SJSA1 (cell line): ENCODE measurements at regions not wholly inside any gene's neighbourhood (a gene's known extent, or its start where the extent isn't known, plus 50 kb on each side); places are given as distances from the start of the nearest gene placed in this dataset.

Experiments
- DNase-seq, 2 experiments: peaks; one replicate each; pipeline ENCODE4 v3.0.0-alpha.2; 2015 to 2020; ENCODE audit warnings: low spot score in 2 of 2, low read depth in 1 of 2
- H3K27ac ChIP-seq: fragments of 250-450 bp; sonication (Bioruptor Pico); 2 replicates; pipeline ENCODE4 v1.5.1; 2020; ENCODE audit warnings: mild to moderate bottlenecking, moderate library complexity
- H3K27me3 ChIP-seq: fragments of 250-450 bp; sonication (Bioruptor Pico); replicated peaks from 2 replicates; pipeline ENCODE4 v1.5.1; 2020; ENCODE audit warnings: mild to moderate bottlenecking, moderate library complexity
- H3K36me3 ChIP-seq: fragments of 250-450 bp; sonication (Bioruptor Pico); 2 replicates; pipeline ENCODE4 v1.5.1; 2020; ENCODE audit warnings: mild to moderate bottlenecking
- H3K4me1 ChIP-seq: fragments of 250-450 bp; sonication (Bioruptor Pico); replicated peaks from 2 replicates; pipeline ENCODE4 v1.6.1; 2021; ENCODE audit warnings: mild to moderate bottlenecking
- H3K4me3 ChIP-seq: fragments of 250-450 bp; sonication (Bioruptor Pico); 2 replicates; pipeline ENCODE4 v1.5.1; 2020; ENCODE audit warnings: mild to moderate bottlenecking
- H3K9me3 ChIP-seq: fragments of 250-450 bp; sonication (Bioruptor Pico); replicated peaks from 2 replicates; pipeline ENCODE4 v1.5.1; 2020; ENCODE audit warnings: mild to moderate bottlenecking

DNA sequence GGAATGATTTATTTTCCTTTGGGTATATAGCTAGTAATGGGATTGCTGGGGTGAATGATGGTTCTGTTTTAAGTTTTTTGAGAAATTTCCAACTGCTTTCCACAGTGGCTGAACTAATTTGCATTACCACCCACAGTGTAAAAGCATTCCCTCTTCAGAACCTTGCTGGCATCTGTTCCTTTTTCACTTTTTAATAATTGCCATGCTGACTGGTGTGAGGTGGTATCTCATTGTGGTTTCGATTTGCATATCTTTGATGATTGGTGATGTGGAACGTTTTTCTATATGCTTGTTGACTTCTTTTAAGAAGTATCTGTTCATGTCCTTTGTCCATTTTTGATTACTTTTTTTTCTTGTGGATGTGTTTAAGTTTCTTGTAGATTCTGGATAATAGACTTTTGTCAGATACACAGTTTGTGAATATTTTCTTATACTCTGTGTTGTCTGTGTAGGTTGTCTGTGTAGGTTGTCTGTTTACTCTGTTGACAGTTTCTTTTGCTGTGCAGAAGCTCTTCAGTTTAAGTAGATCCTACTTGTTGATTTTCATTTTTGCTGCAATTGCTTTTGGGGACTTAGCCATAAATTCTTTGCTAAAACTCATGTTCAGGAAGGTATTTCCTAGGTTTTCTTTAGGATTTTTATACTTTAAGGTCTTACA lies 291.8 kb upstream of the DDI1 start:
- Histone ChIP-seq H3K4me1 (no peaks in the 10 kb centered on the region), H3K27me3 (no peaks in the 10 kb centered on the region), H3K27ac (no peak overlapping the region), H3K9me3 (no peaks in the 10 kb centered on the region), H3K4me3 (no peak overlapping the region), H3K36me3 (no peaks in the 10 kb centered on the region)
- no peak for DNase-seq

DNA sequence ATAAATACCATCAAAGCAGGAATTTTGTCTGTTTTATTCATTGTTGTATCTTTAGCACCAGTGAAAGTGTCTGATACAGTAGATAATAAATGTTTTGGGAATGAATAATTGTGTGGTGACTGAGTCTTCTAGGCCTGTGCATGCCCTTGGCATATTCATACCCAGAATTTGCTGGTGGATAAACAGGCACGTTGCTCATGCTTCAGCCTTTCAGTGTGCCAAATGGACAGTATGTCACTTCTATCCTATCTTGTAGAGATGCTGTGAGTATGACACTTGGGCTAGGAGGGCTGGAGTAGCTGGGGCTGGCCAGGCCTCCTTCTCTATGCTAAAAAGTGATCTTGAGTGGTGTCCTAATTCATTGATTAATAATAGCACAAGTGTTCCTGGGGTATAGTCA lies 287.3 kb upstream of the DDI1 start:
- no peaks in the 10 kb centered on the region for H3K9me3 ChIP-seq
- no peak for DNase-seq
- no peak overlapping the region for H3K4me3 ChIP-seq
- no peaks in the 10 kb centered on the region for H3K27me3 ChIP-seq
- H3K4me1 ChIP-seq, result no peaks in the 10 kb centered on the region
- no peaks in the 10 kb centered on the region for H3K36me3 ChIP-seq
- H3K27ac ChIP-seq, result no peak overlapping the region

DNA sequence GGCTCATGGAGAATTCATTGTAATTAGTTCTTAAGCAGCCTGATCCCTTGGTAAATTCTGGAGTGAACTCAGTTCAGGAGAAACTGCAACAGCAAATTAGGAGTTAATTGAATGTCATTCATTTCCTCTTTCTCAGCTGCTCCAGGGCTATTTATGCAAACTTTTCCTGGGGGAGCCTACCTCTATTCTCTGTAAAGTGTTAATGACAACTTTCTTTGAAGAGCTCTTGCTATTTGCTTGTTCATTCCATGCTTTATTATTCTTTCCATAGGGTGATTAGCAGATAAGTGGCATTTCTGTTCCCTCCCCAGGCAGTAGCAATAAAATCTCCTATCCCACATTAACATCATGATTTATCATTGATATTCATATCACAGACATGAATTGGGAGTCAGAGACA lies 267.6 kb upstream of the DDI1 start:
- no peak overlapping the region for H3K4me3 ChIP-seq
- H3K9me3 ChIP-seq, result no peaks in the 10 kb centered on the region
- no peak overlapping the region for H3K27ac ChIP-seq
- no peaks in the 10 kb centered on the region for H3K36me3 ChIP-seq
- DNase-seq, result no peak
- no peaks in the 10 kb centered on the region for H3K27me3 ChIP-seq
- H3K4me1 ChIP-seq, result no peaks in the 10 kb centered on the region

DNA sequence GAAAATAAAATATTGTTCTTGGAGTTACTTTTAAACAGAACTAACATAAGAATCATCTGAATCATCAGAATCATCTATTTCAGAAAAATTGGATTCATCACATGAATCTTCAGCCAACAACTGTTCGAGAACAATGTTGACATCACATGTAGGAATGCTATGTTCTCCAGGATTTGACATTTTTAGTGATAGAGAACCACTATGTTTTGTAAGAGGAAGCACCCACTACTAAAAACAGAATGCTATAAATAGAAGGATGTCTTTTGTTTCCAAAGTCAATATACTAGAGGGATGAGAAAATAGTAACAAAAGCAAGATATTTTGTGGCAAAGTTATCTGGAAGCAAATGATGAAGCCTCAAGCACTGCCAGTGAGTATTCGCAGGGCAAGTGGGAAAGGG lies 263.4 kb upstream of the DDI1 start:
- no peaks in the 10 kb centered on the region for H3K36me3 ChIP-seq
- no peaks in the 10 kb centered on the region for H3K27me3 ChIP-seq
- H3K27ac ChIP-seq, result no peak overlapping the region
- no peak overlapping the region for H3K4me3 ChIP-seq
- no peak for DNase-seq
- H3K4me1 ChIP-seq, result no peaks in the 10 kb centered on the region
- H3K9me3 ChIP-seq, result no peaks in the 10 kb centered on the region

DNA sequence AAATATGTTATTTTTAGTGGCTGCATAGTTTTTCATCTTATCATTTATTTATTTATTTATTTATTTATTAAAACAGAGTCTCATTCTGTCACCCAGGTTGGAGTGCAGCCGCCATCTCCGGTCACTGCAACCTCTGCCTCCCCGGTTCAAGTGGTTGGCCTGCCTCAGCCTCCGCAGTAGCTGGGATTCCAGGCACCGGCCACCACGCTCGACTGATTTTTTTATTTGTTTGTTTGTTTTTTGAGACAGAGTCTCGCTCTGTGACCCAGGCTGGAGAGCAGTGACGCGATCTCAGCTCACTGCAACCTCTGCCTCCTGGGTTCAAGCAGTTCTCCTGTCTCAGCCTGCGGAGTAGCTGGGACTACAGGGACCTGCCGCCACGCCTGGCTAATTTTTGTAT lies 262.9 kb upstream of the DDI1 start:
- Histone ChIP-seq H3K4me3 (no peak overlapping the region), H3K27me3 (no peaks in the 10 kb centered on the region), H3K36me3 (no peaks in the 10 kb centered on the region), H3K9me3 (no peaks in the 10 kb centered on the region), H3K27ac (no peak overlapping the region), H3K4me1 (no peaks in the 10 kb centered on the region)
- no peak for DNase-seq

DNA sequence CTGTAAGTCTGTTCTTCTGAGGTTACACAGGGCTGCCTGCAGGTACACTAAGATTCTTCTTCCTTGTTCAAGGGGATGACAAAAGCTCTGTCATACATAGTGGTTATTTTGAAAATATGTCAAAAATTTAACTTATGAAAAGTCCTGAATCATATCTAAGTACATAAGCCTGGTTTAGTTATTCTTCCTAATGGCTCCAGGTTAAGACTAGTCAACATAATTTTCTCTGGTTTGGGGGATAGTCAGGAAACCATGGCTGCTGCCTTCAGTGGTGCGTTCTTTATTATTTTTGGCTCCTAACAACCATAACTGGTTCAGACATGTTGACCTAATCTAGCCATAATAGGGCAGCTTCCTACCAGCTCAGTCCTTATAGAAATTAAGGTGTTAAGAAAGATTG lies 257.4 kb upstream of the DDI1 start:
- no peaks in the 10 kb centered on the region for H3K27me3 ChIP-seq
- H3K9me3 ChIP-seq, result no peaks in the 10 kb centered on the region
- H3K4me3 ChIP-seq, result no peak overlapping the region
- no peaks in the 10 kb centered on the region for H3K36me3 ChIP-seq
- H3K27ac ChIP-seq, result no peak overlapping the region
- no peaks in the 10 kb centered on the region for H3K4me1 ChIP-seq
- no peak for DNase-seq

DNA sequence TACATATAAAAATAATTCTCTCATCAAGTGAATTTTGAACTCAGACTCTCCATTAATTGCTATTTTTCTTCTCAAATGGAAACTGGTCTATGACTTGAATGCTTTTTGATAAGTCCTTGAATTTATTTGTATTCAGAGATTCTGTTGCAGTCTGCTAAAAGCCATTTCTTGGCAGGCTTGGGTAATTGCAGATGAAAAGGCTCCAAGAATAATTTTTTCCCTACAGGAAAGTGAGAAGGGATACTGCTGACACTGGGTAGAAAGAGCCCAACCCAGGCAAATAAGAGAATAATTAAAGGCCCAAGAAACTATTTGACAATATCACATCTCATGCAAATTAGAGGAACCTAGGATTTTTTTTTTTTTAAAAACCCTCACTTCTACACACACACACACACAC lies 246.5 kb upstream of the DDI1 start:
- no peaks in the 10 kb centered on the region for H3K36me3 ChIP-seq
- no peaks in the 10 kb centered on the region for H3K27me3 ChIP-seq
- no peaks in the 10 kb centered on the region for H3K9me3 ChIP-seq
- no peak overlapping the region for H3K27ac ChIP-seq
- H3K4me1 ChIP-seq, result no peaks in the 10 kb centered on the region
- H3K4me3 ChIP-seq, result no peak overlapping the region
- DNase-seq, result no peak

DNA sequence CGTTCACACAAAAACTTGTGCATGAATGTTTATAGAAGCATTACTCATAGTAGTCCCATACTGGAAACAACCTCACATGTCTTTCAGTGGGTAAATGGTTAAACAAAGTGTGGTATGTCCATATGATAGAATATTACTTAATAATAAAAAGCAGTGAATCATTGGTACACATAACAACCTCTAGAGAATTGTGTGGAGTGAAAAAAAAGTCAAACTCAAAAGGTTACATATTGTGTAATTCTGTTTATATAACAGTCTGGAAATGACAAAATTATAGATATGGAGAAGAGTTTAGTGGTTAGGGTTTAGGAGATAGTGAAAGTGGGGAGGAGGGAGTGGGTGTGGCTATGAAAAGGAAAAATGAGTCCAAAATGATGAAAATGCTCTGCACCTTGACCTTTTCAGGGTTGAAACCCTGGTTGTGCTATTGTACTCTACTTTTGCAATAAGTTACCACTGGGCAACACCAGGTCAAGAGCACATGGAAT lies 243.4 kb upstream of the DDI1 start:
- no peak overlapping the region for H3K27ac ChIP-seq
- H3K9me3 ChIP-seq, result no peaks in the 10 kb centered on the region
- H3K4me3 ChIP-seq, result no peak overlapping the region
- H3K4me1 ChIP-seq, result no peaks in the 10 kb centered on the region
- DNase-seq, result no peak
- H3K36me3 ChIP-seq, result no peaks in the 10 kb centered on the region
- no peaks in the 10 kb centered on the region for H3K27me3 ChIP-seq

DNA sequence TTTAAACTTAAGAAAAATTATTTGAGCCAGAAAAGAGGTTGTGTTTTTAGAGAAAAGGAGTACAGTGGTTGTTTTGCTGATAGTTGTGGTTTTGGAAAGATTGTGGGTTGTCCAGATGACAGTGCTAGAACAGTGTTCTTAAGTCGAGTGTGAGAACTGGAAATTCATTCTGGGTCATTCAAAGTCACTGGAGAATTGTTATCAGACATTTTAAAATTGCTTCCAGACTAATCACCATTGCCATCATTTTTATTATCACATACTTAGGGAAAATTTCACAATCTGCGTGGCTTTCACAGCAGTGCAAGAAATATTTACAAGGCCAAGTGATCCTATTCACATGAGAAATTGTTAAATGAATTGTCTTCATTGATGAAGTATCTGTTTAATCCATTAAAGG lies 242.2 kb upstream of the DDI1 start:
- DNase-seq, result no peak
- Histone ChIP-seq H3K4me1 (no peaks in the 10 kb centered on the region), H3K36me3 (no peaks in the 10 kb centered on the region), H3K27ac (no peak overlapping the region), H3K27me3 (no peaks in the 10 kb centered on the region), H3K4me3 (no peak overlapping the region), H3K9me3 (no peaks in the 10 kb centered on the region)

DNA sequence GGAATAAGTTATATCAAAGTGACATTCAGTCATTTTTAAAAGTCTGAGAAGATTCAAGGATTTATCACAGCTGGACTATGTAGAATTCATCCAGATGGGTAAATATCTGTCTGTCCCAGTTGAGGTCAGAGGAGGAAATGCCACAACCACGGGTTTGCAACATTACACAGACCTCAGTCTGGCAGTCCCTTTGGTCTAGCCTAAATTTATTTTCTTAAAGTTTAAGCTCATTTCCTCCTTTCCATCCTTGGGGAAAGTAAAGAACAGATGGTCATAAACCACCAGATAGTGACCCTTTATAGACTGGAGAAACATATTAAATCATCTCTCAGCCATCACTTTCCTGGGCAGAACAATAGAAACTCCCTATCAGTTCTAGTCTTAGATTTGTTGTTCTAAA lies 238.4 kb upstream of the DDI1 start:
- DNase-seq, result no peak
- Histone ChIP-seq H3K27ac (no peak overlapping the region), H3K4me3 (no peak overlapping the region), H3K9me3 (no peaks in the 10 kb centered on the region), H3K4me1 (no peaks in the 10 kb centered on the region), H3K36me3 (no peaks in the 10 kb centered on the region), H3K27me3 (no peaks in the 10 kb centered on the region)

DNA sequence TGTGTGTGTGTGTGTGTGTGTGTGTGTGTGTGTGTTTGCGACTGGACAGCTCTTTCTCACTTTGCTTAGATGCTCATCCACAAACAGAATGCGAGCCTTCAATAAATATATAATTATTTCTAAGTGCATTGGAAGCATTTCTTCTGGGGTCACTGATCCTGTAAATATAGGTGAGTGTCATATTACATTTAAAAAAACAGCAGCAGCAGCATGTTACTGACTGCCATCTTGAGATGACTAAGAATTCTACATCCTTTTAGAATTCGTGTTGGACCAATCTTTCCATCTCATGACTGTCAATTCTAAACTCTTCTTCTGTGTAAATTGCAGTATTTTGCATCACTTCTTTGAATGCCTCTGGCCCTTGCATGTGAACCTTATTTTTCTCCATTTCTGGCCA lies 238.0 kb upstream of the DDI1 start:
- no peak overlapping the region for H3K27ac ChIP-seq
- no peaks in the 10 kb centered on the region for H3K27me3 ChIP-seq
- no peak for DNase-seq

DNA sequence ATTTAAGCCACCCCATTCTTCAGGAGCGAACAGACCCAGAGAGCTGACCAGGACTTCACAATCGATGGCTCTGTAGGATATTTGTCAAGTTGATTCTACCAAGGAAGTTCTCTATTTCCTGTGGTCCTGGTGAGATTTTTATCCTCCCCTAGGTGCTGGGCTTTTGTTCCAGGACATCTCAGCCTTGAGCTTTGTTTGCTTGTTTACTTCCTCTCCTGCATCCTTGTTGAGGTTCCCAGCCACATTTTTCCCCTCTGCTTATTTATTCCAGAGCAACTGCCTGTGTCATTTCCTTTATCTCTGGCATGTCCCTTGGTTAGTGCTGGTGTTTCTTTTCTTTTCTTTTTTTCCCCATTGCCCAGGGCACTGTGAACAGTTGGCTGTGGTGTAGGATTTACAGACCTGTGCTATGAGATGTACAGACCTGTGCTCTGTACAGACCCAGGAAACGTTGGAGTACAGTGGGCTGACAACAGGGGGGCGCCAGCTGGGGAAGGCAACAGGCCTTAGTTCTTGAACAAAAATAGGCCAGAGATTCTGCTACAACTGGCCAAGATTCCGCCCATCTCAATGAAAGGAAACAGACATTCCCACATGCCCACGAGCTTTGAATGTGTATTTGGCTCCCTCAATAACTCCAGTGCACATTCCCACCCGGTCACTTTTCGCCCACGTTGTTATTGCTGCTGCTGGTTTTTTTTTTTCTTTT lies 235.9 kb upstream of the DDI1 start:
- DNase-seq, result no peak
- no peak overlapping the region for H3K4me3 ChIP-seq

More for the DNA sequence above, 238.0 kb upstream of the DDI1 start:
- Histone ChIP-seq H3K4me1 (no peaks in the 10 kb centered on the region), H3K9me3 (no peaks in the 10 kb centered on the region), H3K36me3 (no peaks in the 10 kb centered on the region), H3K4me3 (no peak overlapping the region)

DNA sequence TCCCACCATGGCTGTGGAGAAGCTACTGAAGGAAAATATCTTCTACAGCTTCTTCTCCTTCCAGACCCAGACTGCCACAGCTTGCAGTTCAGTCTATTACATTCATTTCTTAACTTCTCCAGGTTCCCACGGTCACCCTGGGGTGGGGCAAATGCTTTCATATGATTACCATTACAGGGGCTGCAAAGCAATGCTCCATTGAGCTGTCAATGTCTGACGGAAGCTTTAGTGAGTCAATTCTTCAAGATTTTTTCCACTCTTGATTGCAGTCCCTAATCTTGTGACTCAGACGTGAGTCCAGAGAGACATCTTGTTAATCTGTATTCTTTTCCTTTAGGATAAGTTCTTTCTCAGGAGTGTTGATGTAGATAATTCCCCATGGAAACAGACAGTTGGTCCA lies 233.4 kb upstream of the DDI1 start:
- Histone ChIP-seq H3K36me3 (no peaks in the 10 kb centered on the region), H3K27me3 (no peaks in the 10 kb centered on the region), H3K9me3 (no peaks in the 10 kb centered on the region), H3K4me1 (peaks cover 11% of the 10 kb centered on the region; the same call in 1 of the 2 replicates), H3K4me3 (no peak overlapping the region), H3K27ac (no peak overlapping the region)
- DNase-seq, result no peak

More for the DNA sequence above, 235.9 kb upstream of the DDI1 start:
- Histone ChIP-seq H3K4me1 (peaks cover 3% of the 10 kb centered on the region; the same call in 1 of the 2 replicates), H3K36me3 (no peaks in the 10 kb centered on the region), H3K27me3 (no peaks in the 10 kb centered on the region), H3K9me3 (no peaks in the 10 kb centered on the region), H3K27ac (no peak overlapping the region)

DNA sequence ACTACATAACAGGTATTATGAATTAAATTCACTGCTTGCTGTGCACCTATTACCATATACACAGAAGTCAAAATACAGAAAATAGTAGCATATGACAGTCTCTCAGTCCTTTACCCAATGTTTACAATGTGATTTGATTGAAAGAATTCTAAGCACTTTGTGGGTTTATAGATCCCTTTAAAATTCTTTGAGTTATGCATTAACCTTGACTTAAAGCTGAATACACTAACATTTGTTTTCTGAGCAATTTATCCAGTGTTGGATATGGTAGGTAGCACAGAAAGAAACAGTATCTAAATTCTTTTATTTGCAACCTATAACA lies 230.8 kb upstream of the DDI1 start:
- peaks cover 11% of the 10 kb centered on the region; the same call in 1 of the 2 replicates for H3K4me1 ChIP-seq
- H3K36me3 ChIP-seq, result no peaks in the 10 kb centered on the region
- H3K27ac ChIP-seq, result no peak overlapping the region
- no peak for DNase-seq
- H3K9me3 ChIP-seq, result no peaks in the 10 kb centered on the region
- H3K4me3 ChIP-seq, result no peak overlapping the region
- no peaks in the 10 kb centered on the region for H3K27me3 ChIP-seq
